Right atrium auricular region (tissue), 2 donors: ENCODE measurements at regions not wholly inside any gene's neighbourhood (a gene's known extent, or its start where the extent isn't known, plus 50 kb on each side); places are given as distances from the start of the nearest gene placed in this dataset.

ENCODE experiments used
- DNase-seq: peaks from one replicate; pipeline ENCODE4 v3.0.0-alpha.2; 2019; ENCODE audit warnings: low spot score
- H3K27ac ChIP-seq, 2 donors: fragments of 200-600 bp; sonication (generic); 1 replicate in 1 of 2; 2 replicates in 1 of 2; pipeline ENCODE4 v1.5.1; 2016 to 2019
- H3K27me3 ChIP-seq, 2 donors: fragments of 200-600 bp; sonication (generic); one replicate each; pipeline versions ENCODE4 v1.5.1 to v1.6.0; 2017 to 2019
- H3K36me3 ChIP-seq: fragments of 200-600 bp; sonication (generic); one replicate; pipeline ENCODE4 v1.5.1; 2016
- H3K4me1 ChIP-seq, 2 donors: fragments of 200-600 bp; sonication (generic); one replicate each; pipeline versions ENCODE4 v1.5.1 to v1.6.0; 2017 to 2019
- H3K4me3 ChIP-seq, 2 donors: fragments of 200-600 bp; sonication (generic); 1 replicate in 1 of 2; 2 replicates in 1 of 2; pipeline ENCODE4 v1.5.1; 2017 to 2019; ENCODE audit warnings: mild to moderate bottlenecking in 1 of 2, moderate library complexity in 1 of 2
- H3K9me3 ChIP-seq, 2 donors: fragments of 200-600 bp; sonication (generic); one replicate each; pipeline ENCODE4 v1.5.1; 2019
- CTCF ChIP-seq, 2 donors: fragments of 200-600 bp; sonication (generic); IDR thresholded peaks; one replicate each; pipeline ENCODE4 v1.5.1; 2019; ENCODE audit warnings: antibody characterized with exemption in 2 of 2

- Histone ChIP-seq H3K4me3 (no peak overlapping the region), H3K4me1 (no peaks in the 10 kb centered on the region), H3K36me3 (no peaks in the 10 kb centered on the region), H3K27ac (no peak overlapping the region), H3K9me3 (peaks cover 0 to 35% of the 10 kb centered on the region in 2 donors), H3K27me3 (no peaks in the 10 kb centered on the region)
- DNase-seq: no peak
- TF ChIP-seq CTCF (IDR thresholded peaks at IDR 0.05): no peak
Observed at GRCh38 chr5:126081209-126081608, 342.0 kb upstream of the GRAMD2B start.

- Histone ChIP-seq H3K36me3 (no peaks in the 10 kb centered on the region), H3K4me3 (no peak overlapping the region), H3K9me3 (peaks cover 0 to 4% of the 10 kb centered on the region in 2 donors), H3K27me3 (no peaks in the 10 kb centered on the region), H3K27ac (no peak overlapping the region), H3K4me1 (no peaks in the 10 kb centered on the region)
- DNase-seq: no peak
- no peak for TF ChIP-seq CTCF (IDR thresholded peaks at IDR 0.05)
Observed at GRCh38 chr5:126093041-126093440, 330.2 kb upstream of the GRAMD2B start.

- H3K4me1 ChIP-seq: no peaks in the 10 kb centered on the region
- TF ChIP-seq CTCF (IDR thresholded peaks at IDR 0.05): no peak
Observed at GRCh38 chr5:126093718-126094117, 329.5 kb upstream of the GRAMD2B start.

GRCh38 chr5:126094991-126095390, 328.2 kb upstream of the GRAMD2B start:
- no peak overlapping the region for H3K27ac ChIP-seq
- no peak overlapping the region for H3K4me3 ChIP-seq
- no peak for DNase-seq
- TF ChIP-seq CTCF (IDR thresholded peaks at IDR 0.05): no peak
- peaks cover 0 to 4% of the 10 kb centered on the region in 2 donors for H3K9me3 ChIP-seq
- H3K27me3 ChIP-seq: no peaks in the 10 kb centered on the region
- H3K4me1 ChIP-seq: no peaks in the 10 kb centered on the region
- H3K36me3 ChIP-seq: no peaks in the 10 kb centered on the region

More at GRCh38 chr5:126093718-126094117, 329.5 kb upstream of the GRAMD2B start:
- no peak for DNase-seq
- Histone ChIP-seq H3K27ac (no peak overlapping the region), H3K4me3 (no peak overlapping the region), H3K9me3 (peaks cover 0 to 4% of the 10 kb centered on the region in 2 donors), H3K36me3 (no peaks in the 10 kb centered on the region), H3K27me3 (no peaks in the 10 kb centered on the region)

GRCh38 chr5:126096442-126097006, 326.7 kb upstream of the GRAMD2B start:
- no peak for TF ChIP-seq CTCF (IDR thresholded peaks at IDR 0.05)
- H3K4me1 ChIP-seq: no peaks in the 10 kb centered on the region
- no peaks in the 10 kb centered on the region for H3K27me3 ChIP-seq
- DNase-seq: no peak
- H3K9me3 ChIP-seq: no peaks in the 10 kb centered on the region
- H3K4me3 ChIP-seq: no peak overlapping the region
- H3K36me3 ChIP-seq: no peaks in the 10 kb centered on the region
- H3K27ac ChIP-seq: no peak overlapping the region

GRCh38 chr5:126097876-126098275, 325.3 kb upstream of the GRAMD2B start:
- no peaks in the 10 kb centered on the region for H3K9me3 ChIP-seq
- TF ChIP-seq CTCF (IDR thresholded peaks at IDR 0.05): no peak
- no peak overlapping the region for H3K4me3 ChIP-seq
- no peaks in the 10 kb centered on the region for H3K36me3 ChIP-seq
- no peaks in the 10 kb centered on the region for H3K4me1 ChIP-seq
- H3K27me3 ChIP-seq: no peaks in the 10 kb centered on the region
- DNase-seq: no peak
- H3K27ac ChIP-seq: no peak overlapping the region
